Heart right ventricle (tissue), 16 donors: ENCODE measurements at regions not wholly inside any gene's neighbourhood (a gene's known extent, or its start where the extent isn't known, plus 50 kb on each side); places are given as distances from the start of the nearest gene placed in this dataset.

Experiments used
- ATAC-seq, 8 donors: fragments of 200-7000 bp; cut with Tn5 transposase; one replicate each; pipeline ENCODE4 v1.9.1; 2020; ENCODE audit warnings: mild to moderate bottlenecking in 8 of 8, moderate library complexity in 8 of 8, moderate number of reproducible peaks in 1 of 8
- DNase-seq, 2 donors: peaks; one replicate each; pipeline ENCODE4 v3.0.0-alpha.2; 2020
- H3K27ac ChIP-seq, 10 donors: fragments of 200-600 bp; sonication (generic) in 2 of 10; one replicate each; pipeline versions ENCODE4 v1.5.0 to v1.8.0; 2020 to 2022; ENCODE audit warnings: mild to moderate bottlenecking in 3 of 10
- H3K27me3 ChIP-seq, 7 donors: fragments of 200-600 bp; one replicate each; pipeline ENCODE4 v1.8.0; 2021 to 2022; ENCODE audit warnings: mild to moderate bottlenecking in 2 of 7
- H3K36me3 ChIP-seq, 9 donors: fragments of 200-600 bp; sonication (generic) in 1 of 9; one replicate each; pipeline versions ENCODE4 v1.5.0 to v1.8.0; 2020 to 2022; ENCODE audit warnings: mild to moderate bottlenecking in 2 of 9
- H3K4me1 ChIP-seq, 9 donors: fragments of 200-600 bp; sonication (generic) in 1 of 9; one replicate each; pipeline versions ENCODE4 v1.5.0 to v1.8.0; 2020 to 2022; ENCODE audit warnings: mild to moderate bottlenecking in 4 of 9
- H3K4me3 ChIP-seq, 10 donors: fragments of 200-600 bp; sonication (generic) in 2 of 10; one replicate each; pipeline versions ENCODE4 v1.5.0 to v1.8.0; 2020 to 2022; ENCODE audit warnings: mild to moderate bottlenecking in 7 of 10, moderate library complexity in 2 of 10
- H3K9me3 ChIP-seq, 11 donors: fragments of 200-600 bp in 10 of 11; sonication (generic) in 2 of 11; one replicate each; pipeline versions ENCODE4 v1.5.0 to v1.8.0; 2013 to 2022; ENCODE audit warnings: mild to moderate bottlenecking in 2 of 11, control low read depth in 1 of 11, moderate library complexity in 1 of 11
- CTCF ChIP-seq, 9 donors: fragments of 200-600 bp; sonication (generic) in 2 of 9; IDR thresholded peaks; one replicate each; pipeline versions ENCODE4 v1.5.0 to v1.8.0; 2021 to 2022; ENCODE audit warnings: antibody characterized with exemption in 9 of 9, mild to moderate bottlenecking in 5 of 9, moderate library complexity in 1 of 9
- WGBS, 2 donors: extraction: QIAGEN DNeasy Blood & Tissue Kit; methylation state at CpG; one replicate each; pipeline ENCODE4 v1.1.7; 2013; ENCODE audit warnings: inconsistent platforms in 1 of 2; 5-methylcytosine and 5-hydroxymethylcytosine counted together
- intact Hi-C, 10 donors: fragments of 100-400 bp; cut with DNase I; formaldehyde crosslinking; loops; one replicate each; pipeline versions ENCODE4 v1.11.1 to v1.14.2; 2022
- donor health status: Arrhythmogenic right ventricular cardiomyopathy.
- donor health status: ischemic (EF 13 %, LVEDD 7.1; RV severe dilation, severe dysfunction).
- donor health status: healthy with polysubstance abuse.
- donor health status: DM: no; HTN: yes; CAD: no.
- donor health status: DM: no; HTN: no; CAD: no.
- donor health status: ischemic (EF 25% LVEDD 6.9; RV normal size, moderate dysfunction).
- donor health status: ischemic (EF 25% LVEDD 5.7; RV mildly dilated, moderate dysfunction).
- donor health status: healthy.
- donor health status: DM: yes; HTN: yes; CAD: no.
- donor health status: Ischemic cardiomyopathy.
- donor health status: ischemic (EF 35%, LVEDD 5.7; RV mildly dilated, moderate dysfunction).
- donor health status: nonischemic (EF 11% LVEDD 7.7; RV severe dilation, severe dysfunction).
- donor health status: DM: yes; HTN: yes; CAD: no.
- donor health status: PGD.
- donor health status: ischemic (EF 29% LVEDD 5.4; RV normal size, mild dysfunction).
- donor health status: nonischemic (EF 23%, LVEDD 6.1; RV moderate dilation, normal function).

GRCh38 chr10:21159669-21160068, 262.6 kb upstream of the NEBL start:
- intact Hi-C loops, result no loop called here
- DNase-seq, result no peak
- Histone ChIP-seq H3K9me3 (no peaks in the 10 kb centered on the region), H3K27ac (no peak overlapping the region), H3K4me1 (peaks cover 0 to 8% (median 0%) of the 10 kb centered on the region in 9 donors), H3K36me3 (no peaks in the 10 kb centered on the region), H3K27me3 (no peaks in the 10 kb centered on the region), H3K4me3 (no peak overlapping the region)
- TF ChIP-seq CTCF (IDR thresholded peaks at IDR 0.05), result no peak
- ATAC-seq, result no peak
- 82 to 85% methylated on average over 4 of the region's 4 CpGs for WGBS, 2 donors

DNA sequence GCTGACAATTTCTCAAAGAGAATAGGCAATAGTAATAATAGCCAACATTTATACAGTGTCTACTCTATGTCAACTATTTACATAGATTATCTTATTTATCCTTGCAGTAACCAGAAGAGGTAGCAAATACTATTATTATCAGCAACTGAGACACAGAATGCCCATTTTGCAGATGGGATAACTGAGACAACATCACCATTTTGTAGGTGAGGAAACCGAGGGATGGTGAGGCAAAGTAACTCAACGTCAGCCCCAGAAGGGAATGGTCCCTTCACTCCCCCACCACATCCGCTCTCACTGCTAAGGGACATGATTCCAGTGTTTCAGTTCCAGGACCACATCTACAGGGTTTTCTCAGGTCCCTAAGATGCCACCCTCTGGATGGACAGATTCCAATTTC, 261.2 kb upstream of the NEBL start:
- WGBS, 2 donors, result 93 to 96% methylated on average over 3 of the region's 3 CpGs

GRCh38 chr10:21157664-21158063, 260.6 kb upstream of the NEBL start:
- H3K36me3 ChIP-seq, result no peaks in the 10 kb centered on the region
- H3K27ac ChIP-seq, result no peak overlapping the region
- no peaks in the 10 kb centered on the region for H3K27me3 ChIP-seq
- DNase-seq, result no peak
- ATAC-seq, result no peak
- no peaks in the 10 kb centered on the region for H3K9me3 ChIP-seq
- WGBS, 2 donors, result 78 to 81% methylated on average over 4 of the region's 4 CpGs
- intact Hi-C loops, result no loop called here
- peaks cover 0 to 8% (median 0%) of the 10 kb centered on the region in 9 donors for H3K4me1 ChIP-seq
- TF ChIP-seq CTCF (IDR thresholded peaks at IDR 0.05), result no peak
- no peak overlapping the region for H3K4me3 ChIP-seq

More for the DNA sequence above, 261.2 kb upstream of the NEBL start:
- Histone ChIP-seq H3K27ac (no peak overlapping the region), H3K4me3 (no peak overlapping the region), H3K9me3 (no peaks in the 10 kb centered on the region), H3K27me3 (no peaks in the 10 kb centered on the region), H3K36me3 (no peaks in the 10 kb centered on the region), H3K4me1 (peaks cover 0 to 8% (median 0%) of the 10 kb centered on the region in 9 donors)
- ATAC-seq (no peak), DNase-seq (no peak)
- intact Hi-C loops, result no loop called here
- TF ChIP-seq CTCF (IDR thresholded peaks at IDR 0.05), result no peak

GRCh38 chr10:21150166-21150565, 253.1 kb upstream of the NEBL start:
- intact Hi-C loops, result no loop called here

More at GRCh38 chr10:21150166-21150565, 253.1 kb upstream of the NEBL start:
- H3K4me3 ChIP-seq, result no peak overlapping the region
- H3K9me3 ChIP-seq, result no peaks in the 10 kb centered on the region
- H3K36me3 ChIP-seq, result no peaks in the 10 kb centered on the region
- 75 to 80% methylated on average over 5 of the region's 5 CpGs for WGBS, 2 donors
- no peak for TF ChIP-seq CTCF (IDR thresholded peaks at IDR 0.05)
- no peaks in the 10 kb centered on the region for H3K4me1 ChIP-seq
- no peaks in the 10 kb centered on the region for H3K27me3 ChIP-seq
- no peak for ATAC-seq
- no peak overlapping the region for H3K27ac ChIP-seq
- no peak for DNase-seq
